ENCODE measurements at regions not wholly inside any gene's neighbourhood (a gene's known extent, or its start where the extent isn't known, plus 50 kb on each side); places are given as distances from the start of the nearest gene placed in this dataset.

DNA sequence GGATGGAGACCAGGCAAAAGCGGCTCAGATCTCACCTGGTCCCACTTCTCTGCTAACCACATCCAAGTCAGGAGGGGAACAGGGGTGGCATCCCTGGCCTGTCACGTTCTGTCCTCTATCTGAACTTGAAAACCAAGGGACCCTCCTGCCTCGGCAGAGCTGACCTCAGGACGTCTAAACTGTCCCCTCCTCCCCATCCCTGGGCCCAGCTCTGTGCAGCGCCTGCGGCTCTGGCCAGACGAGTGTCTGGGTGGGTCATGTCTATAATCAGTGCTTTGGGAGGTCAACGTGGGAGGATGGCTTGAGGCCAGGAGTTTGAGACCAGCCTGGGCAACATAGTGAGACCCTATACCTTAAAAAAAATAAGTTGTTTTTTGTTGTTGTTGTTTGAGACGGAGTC lies 70.0 kb upstream of the ZNF479 start:
- TF ChIP-seq CTCF (conservative IDR thresholded peaks at IDR 0.05; ENCODE audit: low read length) (no peak), EZH2phosphoT487 (IDR thresholded peaks at IDR 0.05; ENCODE audit: borderline replicate concordance) (no peak)

All from Loucy (cell line).